Kidney epithelial cell (primary cell): ENCODE measurements at regions not wholly inside any gene's neighbourhood (a gene's known extent, or its start where the extent isn't known, plus 50 kb on each side); places are given as distances from the start of the nearest gene placed in this dataset.

Experiments used
- DNase-seq: peaks from one replicate; pipeline ENCODE4 v3.0.0-alpha.2; 2010; ENCODE audit warnings: low read depth
- H3K27me3 ChIP-seq: 2 replicates; pipeline ENCODE4 v1.6.0; 2011; ENCODE audit warnings: low read length; ENCODE audit not compliant: control insufficient read depth, insufficient read depth
- H3K36me3 ChIP-seq: 2 replicates; pipeline ENCODE4 v1.5.1; 2011; ENCODE audit warnings: low read length; ENCODE audit not compliant: control insufficient read depth, insufficient read depth
- H3K4me3 ChIP-seq: 2 replicates; pipeline ENCODE4 v1.5.1; 2011; ENCODE audit warnings: low read depth, mild to moderate bottlenecking, control low read depth, low read length
- TF ChIP-seq, protein P1 (sequence below): IDR thresholded peaks from 2 replicates; pipeline ENCODE4 v1.5.1; 2011; ENCODE audit warnings: mild to moderate bottlenecking, moderate library complexity, low read length, control low read depth, inconsistent platforms; ENCODE audit not compliant: insufficient read depth, poor library complexity, severe bottlenecking

DNA sequence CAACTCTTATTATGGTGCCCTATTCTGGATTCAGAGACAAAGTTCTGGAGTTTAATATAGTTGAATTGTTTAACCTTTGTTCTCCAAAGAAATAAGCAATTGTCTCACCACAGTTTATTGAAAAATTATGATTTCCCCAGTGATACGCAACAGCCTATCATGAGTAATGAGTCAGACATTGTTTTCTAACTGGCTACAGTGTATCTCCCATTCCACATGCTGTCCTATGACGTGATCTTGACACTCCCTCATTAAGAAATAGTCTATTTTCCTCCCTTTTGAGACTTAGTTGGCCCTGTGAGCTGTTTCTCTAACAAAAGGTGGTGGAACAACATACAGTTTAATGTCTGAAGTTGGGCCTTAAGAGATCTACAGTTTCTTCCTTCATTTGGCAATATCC is 1290.6 kb upstream of the CDH6 start:
- TF ChIP-seq, protein P1, sequence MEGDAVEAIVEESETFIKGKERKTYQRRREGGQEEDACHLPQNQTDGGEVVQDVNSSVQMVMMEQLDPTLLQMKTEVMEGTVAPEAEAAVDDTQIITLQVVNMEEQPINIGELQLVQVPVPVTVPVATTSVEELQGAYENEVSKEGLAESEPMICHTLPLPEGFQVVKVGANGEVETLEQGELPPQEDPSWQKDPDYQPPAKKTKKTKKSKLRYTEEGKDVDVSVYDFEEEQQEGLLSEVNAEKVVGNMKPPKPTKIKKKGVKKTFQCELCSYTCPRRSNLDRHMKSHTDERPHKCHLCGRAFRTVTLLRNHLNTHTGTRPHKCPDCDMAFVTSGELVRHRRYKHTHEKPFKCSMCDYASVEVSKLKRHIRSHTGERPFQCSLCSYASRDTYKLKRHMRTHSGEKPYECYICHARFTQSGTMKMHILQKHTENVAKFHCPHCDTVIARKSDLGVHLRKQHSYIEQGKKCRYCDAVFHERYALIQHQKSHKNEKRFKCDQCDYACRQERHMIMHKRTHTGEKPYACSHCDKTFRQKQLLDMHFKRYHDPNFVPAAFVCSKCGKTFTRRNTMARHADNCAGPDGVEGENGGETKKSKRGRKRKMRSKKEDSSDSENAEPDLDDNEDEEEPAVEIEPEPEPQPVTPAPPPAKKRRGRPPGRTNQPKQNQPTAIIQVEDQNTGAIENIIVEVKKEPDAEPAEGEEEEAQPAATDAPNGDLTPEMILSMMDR, result no peak
- Histone ChIP-seq H3K27me3 (no peaks in the 10 kb centered on the region), H3K36me3 (no peaks in the 10 kb centered on the region), H3K4me3 (no peak overlapping the region)
- DNase-seq, result no peak

DNA sequence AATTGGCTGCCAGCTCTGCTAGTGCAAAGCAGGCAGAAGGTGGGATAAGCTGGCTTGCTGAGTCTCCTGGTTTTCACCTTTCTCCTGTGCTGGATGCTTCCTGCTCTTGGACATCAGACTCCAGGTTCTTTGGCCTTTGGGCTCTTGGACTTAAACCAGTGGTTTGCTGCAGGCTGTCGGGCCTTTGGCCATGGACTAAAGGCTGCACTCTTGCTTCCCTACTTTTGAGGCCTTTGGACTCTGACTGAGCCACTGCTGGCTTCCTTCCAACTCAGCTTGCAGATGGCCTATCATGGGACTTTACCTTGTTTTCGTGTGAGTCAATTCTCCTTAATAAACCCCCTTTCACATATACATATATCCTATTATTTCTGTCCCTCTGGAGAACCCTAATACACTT is 1293.9 kb upstream of the CDH6 start:
- Histone ChIP-seq H3K4me3 (no peak overlapping the region), H3K36me3 (no peaks in the 10 kb centered on the region), H3K27me3 (no peaks in the 10 kb centered on the region)
- no peak for DNase-seq
- TF ChIP-seq, protein P1, result no peak

DNA sequence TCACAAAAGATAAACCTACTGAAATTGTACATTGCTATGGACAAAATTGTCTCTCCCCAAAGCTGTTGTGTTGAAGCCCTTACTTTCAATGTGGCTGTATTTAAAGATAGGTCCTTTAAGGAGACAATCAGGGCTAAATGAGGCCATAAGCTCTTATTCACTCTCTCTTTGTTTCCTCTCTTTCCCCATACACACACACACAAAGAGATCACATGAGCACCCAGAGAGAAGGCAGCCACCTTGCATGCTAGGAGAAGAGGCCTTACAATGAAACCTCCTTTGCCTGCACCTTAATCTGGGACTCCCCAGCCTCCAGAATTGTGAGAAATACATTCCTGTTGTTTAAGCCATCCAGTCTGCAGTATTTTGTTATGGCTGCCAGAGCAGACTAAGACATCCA is 1295.6 kb upstream of the CDH6 start:
- TF ChIP-seq, protein P1, result no peak
- Histone ChIP-seq H3K4me3 (no peak overlapping the region), H3K36me3 (no peaks in the 10 kb centered on the region), H3K27me3 (no peaks in the 10 kb centered on the region)
- DNase-seq, result no peak

DNA sequence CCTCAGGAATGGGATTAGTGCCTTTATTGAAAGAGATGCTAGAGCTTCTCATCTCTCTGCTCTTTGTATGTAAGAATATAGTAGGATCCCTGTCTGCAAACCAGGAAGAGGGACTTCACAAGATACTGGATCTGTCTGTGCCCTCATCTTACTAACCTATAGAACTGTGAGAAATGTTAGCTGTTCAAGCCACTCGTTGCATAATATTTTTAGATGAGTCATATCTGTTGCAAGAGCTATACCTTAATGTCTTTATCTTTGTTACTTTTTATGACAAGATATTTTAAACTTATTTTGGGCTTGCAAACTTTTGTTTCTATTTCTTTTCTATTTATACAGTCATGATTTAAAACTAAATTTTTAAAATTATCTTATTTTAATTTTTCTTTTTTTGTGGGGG is 1296.8 kb upstream of the CDH6 start:
- Histone ChIP-seq H3K27me3 (no peaks in the 10 kb centered on the region), H3K36me3 (no peaks in the 10 kb centered on the region), H3K4me3 (no peak overlapping the region)
- no peak for DNase-seq
- TF ChIP-seq, protein P1, result no peak

DNA sequence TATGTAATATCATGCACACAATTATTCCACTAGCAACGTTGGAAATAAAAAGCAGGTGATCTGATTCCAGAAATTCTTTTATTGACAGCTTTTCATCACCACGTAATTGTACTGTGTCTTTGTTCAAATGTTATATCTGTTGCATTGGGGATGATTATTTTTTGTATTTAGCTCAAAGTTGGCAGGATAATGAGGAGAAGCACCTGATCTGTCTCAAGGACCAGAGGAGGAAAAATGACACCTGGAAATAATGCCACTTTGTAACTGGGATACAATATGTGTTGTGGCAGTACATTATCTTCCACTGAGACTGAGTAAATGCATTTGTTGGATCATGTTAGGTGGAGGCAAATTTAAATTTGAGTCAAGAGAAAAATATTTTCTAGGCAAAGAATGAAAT is 1298.8 kb upstream of the CDH6 start:
- TF ChIP-seq, protein P1, result no peak
- Histone ChIP-seq H3K36me3 (no peaks in the 10 kb centered on the region), H3K27me3 (no peaks in the 10 kb centered on the region), H3K4me3 (no peak overlapping the region)
- DNase-seq, result no peak

DNA sequence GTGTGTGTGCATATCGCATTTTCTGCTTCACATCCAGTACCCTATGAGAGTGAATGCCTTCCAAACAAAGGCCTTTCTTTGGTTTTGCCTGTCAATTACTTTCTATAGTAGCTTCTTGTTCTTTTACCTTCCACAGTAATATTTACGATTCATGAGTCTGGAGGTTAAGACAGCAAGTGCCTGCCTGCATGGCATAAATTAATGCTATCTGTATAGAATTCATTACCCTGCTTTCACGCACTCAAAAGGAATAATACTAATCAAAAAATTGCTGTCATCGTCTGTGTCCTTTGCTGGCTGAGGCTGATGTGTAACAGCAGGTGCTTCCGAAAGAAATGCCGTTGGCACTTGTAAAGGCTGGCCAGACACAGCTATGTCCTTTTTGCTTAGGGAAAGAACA is 1304.4 kb upstream of the CDH6 start:
- no peak for DNase-seq

More for the DNA sequence above, 1304.4 kb upstream of the CDH6 start:
- Histone ChIP-seq H3K27me3 (no peaks in the 10 kb centered on the region), H3K36me3 (no peaks in the 10 kb centered on the region), H3K4me3 (no peak overlapping the region)
- TF ChIP-seq, protein P1, result no peak
